ENCODE measurements at regions not wholly inside any gene's neighbourhood (a gene's known extent, or its start where the extent isn't known, plus 50 kb on each side); places are given as distances from the start of the nearest gene placed in this dataset.

- TF ChIP-seq CTCF (IDR thresholded peaks at IDR 0.05) = no peak
- no peak overlapping the region for H3K4me3 ChIP-seq
- H3K27ac ChIP-seq = no peak overlapping the region
Observed at GRCh38 chr3:72009851-72010443, 225.0 kb upstream of the PROK2 start.

GRCh38 chr3:72008226-72008996 is 223.5 kb upstream of the PROK2 start:
- Histone ChIP-seq H3K4me1 (no peaks in the 10 kb centered on the region), H3K27me3 (no peaks in the 10 kb centered on the region), H3K27ac (no peak overlapping the region), H3K36me3 (no peaks in the 10 kb centered on the region), H3K4me3 (no peak overlapping the region), H3K9me3 (no peaks in the 10 kb centered on the region)
- DNase-seq (ENCODE audit: low spot score) = no peak
- TF ChIP-seq CTCF (IDR thresholded peaks at IDR 0.05) = no peak

More at GRCh38 chr3:72009851-72010443, 225.0 kb upstream of the PROK2 start:
- no peak for DNase-seq (ENCODE audit: low spot score)
- Histone ChIP-seq H3K4me1 (no peaks in the 10 kb centered on the region), H3K9me3 (no peaks in the 10 kb centered on the region), H3K27me3 (no peaks in the 10 kb centered on the region), H3K36me3 (no peaks in the 10 kb centered on the region)

GRCh38 chr3:72006631-72007556 is 221.9 kb upstream of the PROK2 start:
- DNase-seq (ENCODE audit: low spot score) = no peak
- Histone ChIP-seq H3K4me1 (no peaks in the 10 kb centered on the region), H3K27ac (no peak overlapping the region), H3K36me3 (no peaks in the 10 kb centered on the region), H3K4me3 (no peak overlapping the region), H3K27me3 (no peaks in the 10 kb centered on the region), H3K9me3 (no peaks in the 10 kb centered on the region)
- no peak for TF ChIP-seq CTCF (IDR thresholded peaks at IDR 0.05)

GRCh38 chr3:72004749-72005292 is 219.9 kb upstream of the PROK2 start:
- H3K27ac ChIP-seq = no peak overlapping the region
- TF ChIP-seq CTCF (IDR thresholded peaks at IDR 0.05) = no peak
- H3K36me3 ChIP-seq = no peaks in the 10 kb centered on the region
- H3K4me3 ChIP-seq = no peak overlapping the region
- no peaks in the 10 kb centered on the region for H3K9me3 ChIP-seq
- no peak for DNase-seq (ENCODE audit: low spot score)
- H3K27me3 ChIP-seq = no peaks in the 10 kb centered on the region
- H3K4me1 ChIP-seq = no peaks in the 10 kb centered on the region

GRCh38 chr3:72003936-72004335 is 219.0 kb upstream of the PROK2 start:
- Histone ChIP-seq H3K9me3 (no peaks in the 10 kb centered on the region), H3K4me1 (no peaks in the 10 kb centered on the region), H3K27ac (no peak overlapping the region), H3K36me3 (no peaks in the 10 kb centered on the region), H3K27me3 (no peaks in the 10 kb centered on the region), H3K4me3 (no peak overlapping the region)
- no peak for TF ChIP-seq CTCF (IDR thresholded peaks at IDR 0.05)
- no peak for DNase-seq (ENCODE audit: low spot score)

All from right atrium auricular region (tissue), 2 donors.